Panc1 (cell line): ENCODE measurements at regions not wholly inside any gene's neighbourhood (a gene's known extent, or its start where the extent isn't known, plus 50 kb on each side); places are given as distances from the start of the nearest gene placed in this dataset.

ENCODE experiments used
- ATAC-seq: fragments of 200-7000 bp; cut with Tn5 transposase; 2 replicates; pipeline ENCODE4 v1.9.1; 2020; ENCODE audit warnings: mild to moderate bottlenecking, moderate library complexity
- BruUV-seq: library from RNA; stranded (reverse); fragments of 400-500 nt; replicated peaks from 2 replicates; lab custom pipeline; 2021; lab: Mats Ljungman, UMichigan
- CTCF ChIA-PET: fragments of 300-600 bp; sonication (Branson Sonifier 250); formaldehyde crosslinking; loops from one replicate; lab custom pipeline; 2022; ENCODE audit warnings: antibody characterized with exemption; lab: Charles Lee
- POLR2A ChIA-PET: fragments of 300-600 bp; sonication (Branson Sonifier 250); formaldehyde crosslinking; loops from one replicate; lab custom pipeline; 2022; ENCODE audit warnings: antibody characterized with exemption; lab: Charles Lee
- DNase-seq: peaks from one replicate; pipeline ENCODE4 v3.0.0-alpha.2; 2010; ENCODE audit warnings: low read depth, low spot score
- H3K27ac ChIP-seq: 2 replicates; pipeline ENCODE4 v1.5.1; 2011; ENCODE audit warnings: mild to moderate bottlenecking, low read length, inconsistent platforms
- H3K27me3 ChIP-seq: fragments of 200-500 bp; sonication (Bioruptor generic); 2 replicates; pipeline ENCODE4 v1.6.0; 2014; ENCODE audit warnings: low read length, inconsistent platforms; ENCODE audit not compliant: control insufficient read depth, insufficient read depth
- H3K36me3 ChIP-seq: fragments of 200-500 bp; sonication (Bioruptor generic); 2 replicates; pipeline ENCODE4 v1.5.1; 2014; ENCODE audit warnings: inconsistent platforms, mild to moderate bottlenecking, low read length, moderate library complexity; ENCODE audit not compliant: control insufficient read depth, insufficient read depth
- H3K4me1 ChIP-seq: 2 replicates; pipeline ENCODE4 v1.5.1; 2011; ENCODE audit warnings: inconsistent platforms, mild to moderate bottlenecking, low read length, moderate library complexity; ENCODE audit not compliant: control insufficient read depth, insufficient read depth
- H3K4me3 ChIP-seq, 2 experiments: 2 replicates each; pipeline ENCODE4 v1.5.1; 2011 to 2012; ENCODE audit warnings: low read depth in 2 of 2, low read length in 2 of 2, mild to moderate bottlenecking in 2 of 2, inconsistent platforms in 1 of 2, moderate library complexity in 1 of 2
- H3K9me3 ChIP-seq: fragments of 200-500 bp; sonication (Bioruptor generic); 2 replicates; pipeline ENCODE4 v1.5.1; 2014; ENCODE audit warnings: low read depth, mild to moderate bottlenecking, inconsistent platforms, low read length, moderate library complexity; ENCODE audit not compliant: control insufficient read depth, insufficient read depth
- POLR2AphosphoS5 ChIP-seq: IDR thresholded peaks from 2 replicates; pipeline ENCODE4 v1.6.1; 2012; ENCODE audit warnings: mild to moderate bottlenecking, low read depth, low read length, moderate library complexity
- SIN3A ChIP-seq: IDR thresholded peaks from 2 replicates; pipeline ENCODE4 v1.6.1; 2012; ENCODE audit warnings: low read depth, mild to moderate bottlenecking, low read length, moderate library complexity, borderline replicate concordance; ENCODE audit not compliant: insufficient read depth
- TCF7L2 ChIP-seq: IDR thresholded peaks from 2 replicates; pipeline ENCODE4 v1.6.1; 2011; ENCODE audit warnings: mild to moderate bottlenecking, low read depth, low read length, inconsistent platforms
- in situ Hi-C: cut with HindIII; loops from 2 replicates; pipeline ENCODE4 v1.10.0; 2016; ENCODE audit warnings: low sequenced_read_pairs, low pct_unique_long_range_greater_than_20kb
- intact Hi-C: fragments of 100-400 bp; cut with micrococcal nuclease; formaldehyde crosslinking; loops from one replicate; pipeline ENCODE4 v1.10.0; 2022; ENCODE audit not compliant: unreplicated experiment
- TF ChIP-seq, protein P1 (sequence below): fragments of 450-650 bp; IDR thresholded peaks from 2 replicates; pipeline ENCODE4 v1.5.1; 2017; ENCODE audit warnings: mild to moderate bottlenecking
- TF ChIP-seq, protein P2 (sequence below), 2 experiments: IDR thresholded peaks; 2 replicates each; pipeline ENCODE4 v1.6.1; 2011 to 2012; ENCODE audit warnings: low read depth in 2 of 2, control low read depth in 1 of 2, low read length in 1 of 2, mild to moderate bottlenecking in 1 of 2, moderate library complexity in 1 of 2; ENCODE audit not compliant: insufficient read depth in 1 of 2

DNA sequence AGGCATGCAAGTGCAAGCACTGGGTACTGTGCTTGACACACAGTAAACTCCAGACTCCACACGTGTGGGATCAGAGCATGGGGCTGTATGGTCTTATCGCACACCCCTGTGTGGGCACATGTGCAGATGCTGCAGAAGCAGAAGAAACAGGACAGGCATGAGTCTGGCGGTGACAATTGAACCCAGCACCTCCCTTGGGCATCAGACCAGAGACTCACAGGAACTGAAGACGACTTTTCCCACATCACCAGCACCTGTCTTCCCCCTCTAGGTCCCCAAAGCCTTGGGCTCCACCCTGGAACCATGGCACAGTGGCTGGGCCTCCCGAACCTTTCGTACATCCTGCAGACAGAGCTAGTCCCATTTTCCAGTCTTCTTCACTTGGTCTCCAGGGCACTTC lies 126.4 kb upstream of the CDH5 start:
- no peaks in the 10 kb centered on the region for H3K36me3 ChIP-seq
- no peaks in the 10 kb centered on the region for H3K27me3 ChIP-seq
- H3K27ac ChIP-seq, result no peak overlapping the region
- no peak for ATAC-seq
- no peak overlapping the region for H3K4me3 ChIP-seq
- intact Hi-C loops, result no loop called here
- TF ChIP-seq, protein P1, sequence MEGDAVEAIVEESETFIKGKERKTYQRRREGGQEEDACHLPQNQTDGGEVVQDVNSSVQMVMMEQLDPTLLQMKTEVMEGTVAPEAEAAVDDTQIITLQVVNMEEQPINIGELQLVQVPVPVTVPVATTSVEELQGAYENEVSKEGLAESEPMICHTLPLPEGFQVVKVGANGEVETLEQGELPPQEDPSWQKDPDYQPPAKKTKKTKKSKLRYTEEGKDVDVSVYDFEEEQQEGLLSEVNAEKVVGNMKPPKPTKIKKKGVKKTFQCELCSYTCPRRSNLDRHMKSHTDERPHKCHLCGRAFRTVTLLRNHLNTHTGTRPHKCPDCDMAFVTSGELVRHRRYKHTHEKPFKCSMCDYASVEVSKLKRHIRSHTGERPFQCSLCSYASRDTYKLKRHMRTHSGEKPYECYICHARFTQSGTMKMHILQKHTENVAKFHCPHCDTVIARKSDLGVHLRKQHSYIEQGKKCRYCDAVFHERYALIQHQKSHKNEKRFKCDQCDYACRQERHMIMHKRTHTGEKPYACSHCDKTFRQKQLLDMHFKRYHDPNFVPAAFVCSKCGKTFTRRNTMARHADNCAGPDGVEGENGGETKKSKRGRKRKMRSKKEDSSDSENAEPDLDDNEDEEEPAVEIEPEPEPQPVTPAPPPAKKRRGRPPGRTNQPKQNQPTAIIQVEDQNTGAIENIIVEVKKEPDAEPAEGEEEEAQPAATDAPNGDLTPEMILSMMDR, result no peak
- TF ChIP-seq POLR2AphosphoS5 (no peak), SIN3A (no peak), TCF7L2 (no peak)
- TF ChIP-seq, protein P2, sequence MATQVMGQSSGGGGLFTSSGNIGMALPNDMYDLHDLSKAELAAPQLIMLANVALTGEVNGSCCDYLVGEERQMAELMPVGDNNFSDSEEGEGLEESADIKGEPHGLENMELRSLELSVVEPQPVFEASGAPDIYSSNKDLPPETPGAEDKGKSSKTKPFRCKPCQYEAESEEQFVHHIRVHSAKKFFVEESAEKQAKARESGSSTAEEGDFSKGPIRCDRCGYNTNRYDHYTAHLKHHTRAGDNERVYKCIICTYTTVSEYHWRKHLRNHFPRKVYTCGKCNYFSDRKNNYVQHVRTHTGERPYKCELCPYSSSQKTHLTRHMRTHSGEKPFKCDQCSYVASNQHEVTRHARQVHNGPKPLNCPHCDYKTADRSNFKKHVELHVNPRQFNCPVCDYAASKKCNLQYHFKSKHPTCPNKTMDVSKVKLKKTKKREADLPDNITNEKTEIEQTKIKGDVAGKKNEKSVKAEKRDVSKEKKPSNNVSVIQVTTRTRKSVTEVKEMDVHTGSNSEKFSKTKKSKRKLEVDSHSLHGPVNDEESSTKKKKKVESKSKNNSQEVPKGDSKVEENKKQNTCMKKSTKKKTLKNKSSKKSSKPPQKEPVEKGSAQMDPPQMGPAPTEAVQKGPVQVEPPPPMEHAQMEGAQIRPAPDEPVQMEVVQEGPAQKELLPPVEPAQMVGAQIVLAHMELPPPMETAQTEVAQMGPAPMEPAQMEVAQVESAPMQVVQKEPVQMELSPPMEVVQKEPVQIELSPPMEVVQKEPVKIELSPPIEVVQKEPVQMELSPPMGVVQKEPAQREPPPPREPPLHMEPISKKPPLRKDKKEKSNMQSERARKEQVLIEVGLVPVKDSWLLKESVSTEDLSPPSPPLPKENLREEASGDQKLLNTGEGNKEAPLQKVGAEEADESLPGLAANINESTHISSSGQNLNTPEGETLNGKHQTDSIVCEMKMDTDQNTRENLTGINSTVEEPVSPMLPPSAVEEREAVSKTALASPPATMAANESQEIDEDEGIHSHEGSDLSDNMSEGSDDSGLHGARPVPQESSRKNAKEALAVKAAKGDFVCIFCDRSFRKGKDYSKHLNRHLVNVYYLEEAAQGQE (IDR thresholded peaks at IDR 0.05; ENCODE audit: insufficient read depth in 1 of 2, low read depth in 2 of 2, low read length in 1 of 2), result no peak
- in situ Hi-C loops, result no loop called here
- BruUV-seq, result no TSS peak
- DNase-seq, result no peak
- POLR2A ChIA-PET, result no interaction called here
- H3K9me3 ChIP-seq, result no peaks in the 10 kb centered on the region
- CTCF ChIA-PET, result no interaction called here
- no peaks in the 10 kb centered on the region for H3K4me1 ChIP-seq

DNA sequence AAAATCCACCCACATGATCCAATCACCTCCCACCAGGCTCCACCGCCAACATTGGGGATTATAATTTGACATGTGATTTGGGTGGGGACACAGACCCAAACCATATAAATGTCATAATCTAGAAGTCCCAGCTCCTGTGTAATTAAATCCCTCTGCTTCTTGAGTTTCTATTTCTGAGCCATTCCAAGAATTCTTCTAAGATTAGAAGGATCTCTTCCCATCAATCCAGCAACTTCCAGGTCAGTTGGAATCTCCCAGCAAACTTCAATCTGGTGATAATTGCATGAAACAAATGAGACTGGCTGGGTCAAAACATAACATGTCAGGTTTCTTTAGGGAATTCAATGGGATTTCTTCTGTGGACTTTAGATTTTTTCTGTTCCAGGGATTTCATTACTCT lies 127.8 kb upstream of the CDH5 start:
- Histone ChIP-seq H3K4me1 (no peaks in the 10 kb centered on the region), H3K36me3 (no peaks in the 10 kb centered on the region), H3K27me3 (peaks cover 1% of the 10 kb centered on the region; the same call in 1 of the 2 replicates), H3K4me3 (no peak overlapping the region), H3K9me3 (no peaks in the 10 kb centered on the region), H3K27ac (no peak overlapping the region)
- CTCF ChIA-PET, result no interaction called here
- no peak for TF ChIP-seq SIN3A
- TF ChIP-seq POLR2AphosphoS5, result no peak
- no peak for TF ChIP-seq TCF7L2
- TF ChIP-seq, protein P2 (IDR thresholded peaks at IDR 0.05; ENCODE audit: insufficient read depth in 1 of 2, low read depth in 2 of 2, low read length in 1 of 2), result no peak
- TF ChIP-seq, protein P1, result no peak
- in situ Hi-C loops, result no loop called here
- ATAC-seq (no peak), DNase-seq (no peak)
- intact Hi-C loops, result no loop called here
- POLR2A ChIA-PET, result no interaction called here
- no TSS peak for BruUV-seq
